Thoracic aorta (tissue), 2 donors: ENCODE measurements at regions not wholly inside any gene's neighbourhood (a gene's known extent, or its start where the extent isn't known, plus 50 kb on each side); places are given as distances from the start of the nearest gene placed in this dataset.

Experiments
- ATAC-seq: fragments of 150-250 bp; one replicate; pipeline ENCODE4 v1.8.0; 2017; ENCODE audit warnings: low read depth; ENCODE audit not compliant: insufficient number of reproducible peaks, low FRiP score
- DNase-seq: peaks from one replicate; pipeline ENCODE4 v3.0.0-alpha.2; 2020; ENCODE audit warnings: low spot score
- H3K27ac ChIP-seq, 2 donors: fragments of 200-600 bp; sonication (generic); 1 replicate in 1 of 2; 2 replicates in 1 of 2; pipeline ENCODE4 v1.5.1; 2016; ENCODE audit warnings: mild to moderate bottlenecking in 2 of 2, moderate library complexity in 2 of 2
- H3K27me3 ChIP-seq: fragments of 200-600 bp; sonication (generic); replicated peaks from 2 replicates; pipeline ENCODE4 v1.6.0; 2016; ENCODE audit warnings: mild to moderate bottlenecking; ENCODE audit not compliant: insufficient read depth
- H3K36me3 ChIP-seq: fragments of 200-600 bp; sonication (generic); one replicate; pipeline ENCODE4 v1.5.1; 2016
- H3K4me1 ChIP-seq, 2 donors: fragments of 200-600 bp; sonication (generic); 1 replicate in 1 of 2; 2 replicates in 1 of 2; pipeline versions ENCODE4 v1.5.1 to v1.6.0; 2016; ENCODE audit warnings: low read depth in 2 of 2, mild to moderate bottlenecking in 1 of 2; ENCODE audit not compliant: control insufficient read depth in 1 of 2
- H3K4me3 ChIP-seq: fragments of 200-600 bp; sonication (generic); 2 replicates; pipeline ENCODE4 v1.5.1; 2016; ENCODE audit warnings: mild to moderate bottlenecking
- H3K9me3 ChIP-seq: fragments of 200-600 bp; sonication (generic); 2 replicates; pipeline ENCODE4 v1.5.1; 2016
- TF ChIP-seq, protein P1 (sequence below): fragments of 200-600 bp; sonication (generic); IDR thresholded peaks from one replicate; pipeline ENCODE4 v1.5.1; 2019; ENCODE audit warnings: antibody characterized with exemption

DNA sequence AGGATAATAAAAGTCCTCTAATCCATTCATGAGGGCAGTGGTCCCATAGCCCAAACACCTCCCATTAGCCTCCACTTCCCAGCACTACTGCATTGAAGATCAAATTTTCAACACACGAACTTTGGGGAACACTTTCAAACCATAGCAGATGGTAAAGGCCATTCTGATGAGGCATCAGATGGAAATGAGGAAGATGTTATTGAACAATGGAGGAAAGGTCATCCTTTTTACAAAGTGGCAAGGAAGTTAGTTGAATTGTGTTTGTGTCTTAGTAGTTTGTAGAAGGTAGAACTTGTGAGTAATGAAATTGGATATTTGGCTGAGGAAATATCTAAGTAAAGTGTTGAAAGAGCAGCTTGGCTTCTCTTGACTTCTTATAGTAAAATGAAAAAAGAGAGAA, 93.3 kb upstream of the NLRP1 start:
- no peaks in the 10 kb centered on the region for H3K9me3 ChIP-seq
- H3K4me1 ChIP-seq: no peaks in the 10 kb centered on the region
- H3K27me3 ChIP-seq: no peaks in the 10 kb centered on the region
- TF ChIP-seq, protein P1, sequence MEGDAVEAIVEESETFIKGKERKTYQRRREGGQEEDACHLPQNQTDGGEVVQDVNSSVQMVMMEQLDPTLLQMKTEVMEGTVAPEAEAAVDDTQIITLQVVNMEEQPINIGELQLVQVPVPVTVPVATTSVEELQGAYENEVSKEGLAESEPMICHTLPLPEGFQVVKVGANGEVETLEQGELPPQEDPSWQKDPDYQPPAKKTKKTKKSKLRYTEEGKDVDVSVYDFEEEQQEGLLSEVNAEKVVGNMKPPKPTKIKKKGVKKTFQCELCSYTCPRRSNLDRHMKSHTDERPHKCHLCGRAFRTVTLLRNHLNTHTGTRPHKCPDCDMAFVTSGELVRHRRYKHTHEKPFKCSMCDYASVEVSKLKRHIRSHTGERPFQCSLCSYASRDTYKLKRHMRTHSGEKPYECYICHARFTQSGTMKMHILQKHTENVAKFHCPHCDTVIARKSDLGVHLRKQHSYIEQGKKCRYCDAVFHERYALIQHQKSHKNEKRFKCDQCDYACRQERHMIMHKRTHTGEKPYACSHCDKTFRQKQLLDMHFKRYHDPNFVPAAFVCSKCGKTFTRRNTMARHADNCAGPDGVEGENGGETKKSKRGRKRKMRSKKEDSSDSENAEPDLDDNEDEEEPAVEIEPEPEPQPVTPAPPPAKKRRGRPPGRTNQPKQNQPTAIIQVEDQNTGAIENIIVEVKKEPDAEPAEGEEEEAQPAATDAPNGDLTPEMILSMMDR: no peak
- H3K36me3 ChIP-seq: no peaks in the 10 kb centered on the region
- H3K4me3 ChIP-seq: no peak overlapping the region
- ATAC-seq: no peak
- DNase-seq: no peak
- no peak overlapping the region for H3K27ac ChIP-seq

- TF ChIP-seq, protein P1: no peak
- no peaks in the 10 kb centered on the region for H3K27me3 ChIP-seq
- H3K36me3 ChIP-seq: no peaks in the 10 kb centered on the region
- no peak for ATAC-seq
- no peak overlapping the region for H3K4me3 ChIP-seq
- no peaks in the 10 kb centered on the region for H3K9me3 ChIP-seq
- no peak for DNase-seq
- no peaks in the 10 kb centered on the region for H3K4me1 ChIP-seq
- H3K27ac ChIP-seq: no peak overlapping the region
These were observed 93.9 kb upstream of the NLRP1 start for GRCh38 chr17:5678171-5678570.

- H3K27me3 ChIP-seq: no peaks in the 10 kb centered on the region
- H3K4me3 ChIP-seq: no peak overlapping the region
- no peaks in the 10 kb centered on the region for H3K36me3 ChIP-seq
- DNase-seq (no peak), ATAC-seq (no peak)
- H3K4me1 ChIP-seq: no peaks in the 10 kb centered on the region
- H3K9me3 ChIP-seq: no peaks in the 10 kb centered on the region
- H3K27ac ChIP-seq: no peak overlapping the region
- TF ChIP-seq, protein P1: no peak
These were observed 96.5 kb upstream of the NLRP1 start for GRCh38 chr17:5680766-5681165.

GRCh38 chr17:5683241-5683640, 98.9 kb upstream of the NLRP1 start:
- Histone ChIP-seq H3K4me1 (no peaks in the 10 kb centered on the region), H3K9me3 (no peaks in the 10 kb centered on the region), H3K4me3 (no peak overlapping the region), H3K27me3 (no peaks in the 10 kb centered on the region), H3K27ac (no peak overlapping the region), H3K36me3 (no peaks in the 10 kb centered on the region)
- TF ChIP-seq, protein P1: no peak
- no peak for DNase-seq
- no peak for ATAC-seq

DNA sequence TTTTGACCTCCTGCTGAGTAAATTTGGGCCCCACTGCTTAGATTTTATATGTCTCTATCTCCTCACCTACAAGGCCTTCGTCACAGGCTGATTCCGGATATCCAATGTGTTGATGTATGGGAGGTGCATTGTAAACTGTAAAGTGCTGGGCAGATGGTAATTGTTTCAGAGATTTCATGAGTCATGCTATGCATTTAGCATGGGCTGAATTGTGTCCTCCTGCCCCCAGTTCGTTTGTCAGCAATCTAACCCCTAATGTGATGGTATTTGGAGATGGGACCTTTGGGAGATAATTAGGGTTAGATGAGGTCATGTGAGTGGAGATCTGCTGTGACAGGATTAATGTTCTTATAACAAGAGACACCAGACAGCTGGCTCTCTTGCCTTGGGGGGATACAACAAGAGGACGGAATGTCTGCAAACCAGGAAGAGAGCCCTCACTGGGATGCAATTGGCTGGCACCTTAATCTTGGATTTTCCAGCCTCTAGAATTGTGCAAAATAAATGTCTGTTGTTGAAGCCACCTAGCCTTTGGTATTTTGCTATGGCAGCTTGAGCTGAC, 101.8 kb upstream of the NLRP1 start:
- no peak for ATAC-seq
- no peaks in the 10 kb centered on the region for H3K36me3 ChIP-seq
- H3K9me3 ChIP-seq: no peaks in the 10 kb centered on the region
- TF ChIP-seq, protein P1: no peak
- H3K27ac ChIP-seq: no peak overlapping the region
- no peak overlapping the region for H3K4me3 ChIP-seq
- no peaks in the 10 kb centered on the region for H3K4me1 ChIP-seq
- no peak for DNase-seq
- H3K27me3 ChIP-seq: no peaks in the 10 kb centered on the region
